SK-N-SH (cell line): ENCODE measurements at regions not wholly inside any gene's neighbourhood (a gene's known extent, or its start where the extent isn't known, plus 50 kb on each side); places are given as distances from the start of the nearest gene placed in this dataset.

Experiments used
- CTCF ChIA-PET: fragments of 300-600, 350-600 bp; formaldehyde crosslinking; extraction: SDS; loops from one replicate; lab custom pipeline; 2021; lab: Yijun Ruan, JAX
- POLR2A ChIA-PET: fragments of 350-600 bp; sonication (Branson Sonifier 250); formaldehyde crosslinking; extraction: SDS; loops from one replicate; lab custom pipeline; 2020; ENCODE audit warnings: antibody characterized with exemption, inconsistent platforms; lab: Yijun Ruan, JAX
- DNase-seq: peaks from one replicate; pipeline ENCODE4 v3.0.0; 2012
- H2AFZ ChIP-seq: fragments of 200-600 bp; sonication (generic); 2 replicates; pipeline ENCODE4 v1.8.1; 2016; ENCODE audit warnings: antibody characterized with exemption, mild to moderate bottlenecking, low read depth
- H3F3A ChIP-seq: fragments of 200-600 bp; sonication (generic); replicated peaks from 2 replicates; pipeline ENCODE3; 2016; ENCODE audit warnings: antibody characterized with exemption, mild to moderate bottlenecking; ENCODE audit not compliant: insufficient read depth
- H3K27ac ChIP-seq, 2 experiments: fragments of 200-500 bp in 1 of 2; fragments of 200-600 bp in 1 of 2; sonication (Bioruptor generic) in 1 of 2; sonication (generic), shearing (Covaris generic) in 1 of 2; 2 replicates each; pipeline versions ENCODE4 v1.5.1 to v1.6.1; 2014 to 2016; ENCODE audit warnings: low read depth in 2 of 2, inconsistent platforms in 1 of 2, low read length in 1 of 2, mild to moderate bottlenecking in 1 of 2, mixed read lengths in 1 of 2
- H3K27me3 ChIP-seq: fragments of 200-600 bp; sonication (generic), shearing (Covaris generic); 2 replicates; pipeline ENCODE4 v1.6.1; 2016; ENCODE audit warnings: mixed run types; ENCODE audit not compliant: insufficient read depth
- H3K36me3 ChIP-seq, 2 experiments: fragments of 200-500 bp in 1 of 2; fragments of 200-600 bp in 1 of 2; sonication (Bioruptor generic) in 1 of 2; sonication (generic) in 1 of 2; replicated peaks in 1 of 2; 2 replicates each; pipeline versions ENCODE3 to v1.5.1; 2014 to 2016; ENCODE audit warnings: low read length in 1 of 2, mild to moderate bottlenecking in 1 of 2; ENCODE audit not compliant: insufficient read depth in 2 of 2, control insufficient read depth in 1 of 2
- H3K4me1 ChIP-seq, 2 experiments: fragments of 200-500 bp in 1 of 2; fragments of 200-600 bp in 1 of 2; sonication (Bioruptor generic) in 1 of 2; sonication (generic), shearing (Covaris generic) in 1 of 2; 2 replicates each; pipeline versions ENCODE4 v1.5.1 to v1.6.1; 2014 to 2016; ENCODE audit warnings: low read depth in 1 of 2, low read length in 1 of 2, mixed run types in 1 of 2; ENCODE audit not compliant: insufficient read depth in 2 of 2, control insufficient read depth in 1 of 2
- H3K4me2 ChIP-seq: fragments of 200-600 bp; sonication (generic), shearing (Covaris generic); 2 replicates; pipeline ENCODE4 v1.6.1; 2017; ENCODE audit warnings: mixed run types
- H3K4me3 ChIP-seq, 2 experiments: fragments of 200-500 bp in 1 of 2; fragments of 200-600 bp in 1 of 2; sonication (Bioruptor generic) in 1 of 2; sonication (generic), shearing (Covaris generic) in 1 of 2; 2 replicates each; pipeline versions ENCODE4 v1.5.1 to v1.8.1; 2014 to 2016; ENCODE audit warnings: low read depth in 2 of 2, inconsistent platforms in 1 of 2, low read length in 1 of 2, mild to moderate bottlenecking in 1 of 2, mixed read lengths in 1 of 2, moderate library complexity in 1 of 2
- H3K79me2 ChIP-seq: fragments of 200-600 bp; sonication (generic); 2 replicates; pipeline ENCODE4 v1.8.1; 2017; ENCODE audit warnings: mild to moderate bottlenecking; ENCODE audit not compliant: insufficient read depth
- H3K9ac ChIP-seq: fragments of 200-600 bp; sonication (generic); 2 replicates; pipeline ENCODE4 v1.6.1; 2017; ENCODE audit warnings: mixed run types
- H3K9me2 ChIP-seq: fragments of 200-600 bp; sonication (generic); 2 replicates; pipeline ENCODE4 v1.6.1; 2017; ENCODE audit warnings: mixed run types
- H3K9me3 ChIP-seq: fragments of 200-600 bp; sonication (generic); 2 replicates; pipeline ENCODE4 v1.6.1; 2017; ENCODE audit warnings: mixed run types, mild to moderate bottlenecking, moderate library complexity
- H4K20me1 ChIP-seq: fragments of 200-600 bp; sonication (generic); 2 replicates; pipeline ENCODE4 v1.6.1; 2017; ENCODE audit warnings: mild to moderate bottlenecking, mixed run types; ENCODE audit not compliant: insufficient read depth
- EP300 ChIP-seq, 2 experiments: IDR thresholded peaks; 2 replicates each; pipeline versions ENCODE4 v1.4.0 to v1.6.1; 2012; ENCODE audit warnings: borderline replicate concordance in 1 of 2, low read depth in 1 of 2, low read length in 1 of 2
- FOSL2 ChIP-seq: IDR thresholded peaks from 2 replicates; pipeline ENCODE4 v1.4.0; 2012; ENCODE audit warnings: low read depth, mild to moderate bottlenecking, moderate library complexity, borderline replicate concordance
- FOXM1 ChIP-seq: IDR thresholded peaks from 2 replicates; pipeline ENCODE4 v1.4.0; 2012; ENCODE audit warnings: low read depth, mild to moderate bottlenecking
- GABPA ChIP-seq: IDR thresholded peaks from 2 replicates; pipeline ENCODE4 v1.4.0; 2012; ENCODE audit warnings: low read depth, mild to moderate bottlenecking
- JUND ChIP-seq: IDR thresholded peaks from 2 replicates; pipeline ENCODE4 v1.4.0; 2012
- MAX ChIP-seq: IDR thresholded peaks from 2 replicates; pipeline ENCODE4 v1.4.0; 2012; ENCODE audit warnings: low read depth
- MXI1 ChIP-seq: IDR thresholded peaks from 2 replicates; pipeline ENCODE4 v1.6.1; 2012; ENCODE audit warnings: mild to moderate bottlenecking, low read depth, low read length, improper control_type of control experiment
- NRF1 ChIP-seq: IDR thresholded peaks from 2 replicates; pipeline ENCODE4 v1.6.1; 2012; ENCODE audit warnings: low read depth, mild to moderate bottlenecking, low read length
- RAD21 ChIP-seq: IDR thresholded peaks from 2 replicates; pipeline ENCODE4 v1.6.1; 2012; ENCODE audit warnings: mild to moderate bottlenecking, low read length
- REST ChIP-seq: IDR thresholded peaks from 2 replicates; pipeline ENCODE4 v1.6.1; 2012; ENCODE audit warnings: mild to moderate bottlenecking, low read depth, low read length, moderate library complexity
- RXRA ChIP-seq: IDR thresholded peaks from 2 replicates; pipeline ENCODE4 v1.4.0; 2012; ENCODE audit warnings: low read depth, mild to moderate bottlenecking, borderline replicate concordance
- SMC3 ChIP-seq: IDR thresholded peaks from 2 replicates; pipeline ENCODE4 v1.6.1; 2012; ENCODE audit warnings: low read depth, low read length, improper control_type of control experiment
- whole genome bisulfite sequencing: methylation state at CpG from one replicate; pipeline ENCODE4 v1.1.6; 2017; ENCODE audit warnings: low lambda C conversion rate; 5-methylcytosine and 5-hydroxymethylcytosine counted together
- TF ChIP-seq, protein P1 (sequence below): IDR thresholded peaks from 2 replicates; pipeline ENCODE4; 2012
- TF ChIP-seq, protein P2 (sequence below): IDR thresholded peaks from 2 replicates; pipeline ENCODE4 v1.4.0; 2012; ENCODE audit warnings: low read depth, borderline replicate concordance

GRCh38 chr10:8639486-8640185 is 585.1 kb downstream of the GATA3 start (continued):
- TF ChIP-seq REST: no peak
- TF ChIP-seq GABPA: no peak
- TF ChIP-seq EP300 (IDR thresholded peaks at IDR 0.05; ENCODE audit: borderline replicate concordance in 1 of 2, low read depth in 1 of 2, low read length in 1 of 2): no peak
- TF ChIP-seq FOSL2: no peak
- TF ChIP-seq, protein P1, sequence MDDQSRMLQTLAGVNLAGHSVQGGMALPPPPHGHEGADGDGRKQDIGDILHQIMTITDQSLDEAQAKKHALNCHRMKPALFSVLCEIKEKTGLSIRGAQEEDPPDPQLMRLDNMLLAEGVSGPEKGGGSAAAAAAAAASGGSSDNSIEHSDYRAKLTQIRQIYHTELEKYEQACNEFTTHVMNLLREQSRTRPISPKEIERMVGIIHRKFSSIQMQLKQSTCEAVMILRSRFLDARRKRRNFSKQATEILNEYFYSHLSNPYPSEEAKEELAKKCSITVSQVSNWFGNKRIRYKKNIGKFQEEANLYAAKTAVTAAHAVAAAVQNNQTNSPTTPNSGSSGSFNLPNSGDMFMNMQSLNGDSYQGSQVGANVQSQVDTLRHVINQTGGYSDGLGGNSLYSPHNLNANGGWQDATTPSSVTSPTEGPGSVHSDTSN: no peak
- TF ChIP-seq, protein P2, sequence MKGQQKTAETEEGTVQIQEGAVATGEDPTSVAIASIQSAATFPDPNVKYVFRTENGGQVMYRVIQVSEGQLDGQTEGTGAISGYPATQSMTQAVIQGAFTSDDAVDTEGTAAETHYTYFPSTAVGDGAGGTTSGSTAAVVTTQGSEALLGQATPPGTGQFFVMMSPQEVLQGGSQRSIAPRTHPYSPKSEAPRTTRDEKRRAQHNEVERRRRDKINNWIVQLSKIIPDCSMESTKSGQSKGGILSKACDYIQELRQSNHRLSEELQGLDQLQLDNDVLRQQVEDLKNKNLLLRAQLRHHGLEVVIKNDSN: no peak
- TF ChIP-seq RAD21: no peak
- no peak for TF ChIP-seq MXI1
- TF ChIP-seq FOXM1: no peak
- TF ChIP-seq, all 33 proteins: peak for 0

DNA sequence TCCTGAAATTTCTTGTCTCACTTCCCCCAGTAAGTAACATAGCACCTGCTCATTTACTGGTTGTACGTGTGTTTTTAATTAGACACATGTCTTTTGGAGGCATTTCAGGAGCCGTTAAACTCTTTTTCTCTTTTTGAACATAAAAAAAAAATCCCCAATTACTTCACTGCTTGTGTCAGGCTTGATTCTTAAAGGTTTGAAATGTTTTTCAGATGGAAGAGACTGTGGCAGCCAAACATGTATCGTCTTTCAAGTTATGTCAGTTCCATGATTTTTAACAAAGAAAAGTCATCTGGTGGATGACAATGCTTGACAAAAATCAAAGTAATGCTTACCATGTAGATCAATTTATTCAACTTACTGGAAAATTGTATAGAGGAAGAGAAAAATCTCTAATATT is 585.8 kb downstream of the GATA3 start:
- peaks cover 0 to 17% of the 10 kb centered on the region in 2 experiments; a peak in 2 of 4 replicates for H3K4me1 ChIP-seq
- WGBS: 18% methylated on average over 3 of the region's 3 CpGs
- no peak overlapping the region for H3K4me3 ChIP-seq
- CTCF ChIA-PET: interaction anchor here (0.6 to 1.1 kb wide), 4 partner anchors 149 to 577 kb away, joined by 3 to 4 read pairs (median 3); no protein-coding TSS in a partner anchor
- POLR2A ChIA-PET: interaction anchor here (0.7 to 1.0 kb wide), 5 partner anchors 196 to 593 kb away, joined by 3 to 5 read pairs (median 3); no protein-coding TSS in a partner anchor
- no peak overlapping the region for H3K4me2 ChIP-seq
- no peaks in the 10 kb centered on the region for H4K20me1 ChIP-seq
- no peak for DNase-seq
- H3K9me2 ChIP-seq: no peaks in the 10 kb centered on the region
- H3F3A ChIP-seq: no peaks in the 10 kb centered on the region
- no peaks in the 10 kb centered on the region for H3K27me3 ChIP-seq
- H2AFZ ChIP-seq: no peak overlapping the region
- H3K27ac ChIP-seq: peak overlapping the region in 1 of 2 experiments; percentile 94; a peak in 2 of 4 replicates
- no peaks in the 10 kb centered on the region for H3K9me3 ChIP-seq
- H3K79me2 ChIP-seq: no peaks in the 10 kb centered on the region
- no peak for TF ChIP-seq SMC3
- no peak for TF ChIP-seq GABPA
- TF ChIP-seq MAX: no peak
- TF ChIP-seq EP300 (IDR thresholded peaks at IDR 0.05; ENCODE audit: borderline replicate concordance in 1 of 2, low read depth in 1 of 2, low read length in 1 of 2): no peak
- no peak for TF ChIP-seq MXI1
- TF ChIP-seq FOSL2: no peak
- no peak for TF ChIP-seq JUND
- no peak for TF ChIP-seq RXRA
- TF ChIP-seq, protein P1: no peak
- TF ChIP-seq NRF1: no peak
- TF ChIP-seq, all 33 proteins: peak for 0
- Histone ChIP-seq H3K36me3 (no peaks in the 10 kb centered on the region), H3K9ac (no peak overlapping the region)
